Prostate gland (tissue), 2 donors: ENCODE measurements at regions not wholly inside any gene's neighbourhood (a gene's known extent, or its start where the extent isn't known, plus 50 kb on each side); places are given as distances from the start of the nearest gene placed in this dataset.

Source experiments
- CTCF ChIP-seq, 4 experiments: fragments of 200-600 bp in 2 of 4; fragments of 450-650 bp in 2 of 4; sonication (generic) in 2 of 4; IDR thresholded peaks; 1 replicate in 3 of 4; 2 replicates in 1 of 4; pipeline ENCODE4 v1.5.1; 2016 to 2019; ENCODE audit warnings: antibody characterized with exemption in 4 of 4, mild to moderate bottlenecking in 2 of 4, moderate library complexity in 2 of 4
- POLR2A ChIP-seq: fragments of 450-650 bp; IDR thresholded peaks from one replicate; pipeline ENCODE4 v1.6.1; 2016; ENCODE audit warnings: antibody characterized with exemption, mild to moderate bottlenecking

GRCh38 chr4:56757261-56757746, 64.2 kb downstream of the SPINK2 start:
- no peak for TF ChIP-seq CTCF (IDR thresholded peaks at IDR 0.05)
- TF ChIP-seq POLR2A: no peak
